Astrocyte (in vitro differentiated cells and primary cell): ENCODE measurements at regions not wholly inside any gene's neighbourhood (a gene's known extent, or its start where the extent isn't known, plus 50 kb on each side); places are given as distances from the start of the nearest gene placed in this dataset.
"Not testable (repeated sequence)": the region's sequence is repeated elsewhere in the genome, so short reads cannot be mapped to it uniquely, and the experiment has no call there.

ENCODE experiments used
- DNase-seq: peaks from one replicate; pipeline ENCODE4 v3.0.0-alpha.2; 2010; ENCODE audit warnings: low read depth
- FAIRE-seq: peaks from 2 replicates; lab custom pipeline; 2011; peaks lifted over from hg19 to GRCh38; lab: Jason Lieb, UNC
- H2AFZ ChIP-seq: 2 replicates; pipeline ENCODE4 v1.6.0; 2012; ENCODE audit warnings: low read depth, low read length, inconsistent platforms
- H3K27ac ChIP-seq: 2 replicates; pipeline ENCODE4 v1.5.1; 2011; ENCODE audit warnings: low read depth, low read length, inconsistent platforms
- H3K27me3 ChIP-seq: 2 replicates; pipeline ENCODE4 v1.6.0; 2011; ENCODE audit warnings: low read length, inconsistent platforms; ENCODE audit not compliant: insufficient read depth
- H3K36me3 ChIP-seq: 2 replicates; pipeline ENCODE4 v1.5.1; 2011; ENCODE audit warnings: low read length, inconsistent platforms; ENCODE audit not compliant: insufficient read depth
- H3K4me1 ChIP-seq: 2 replicates; pipeline ENCODE4 v1.5.1; 2011; ENCODE audit warnings: low read length, inconsistent platforms; ENCODE audit not compliant: insufficient read depth
- H3K4me2 ChIP-seq: 2 replicates; pipeline ENCODE4 v1.6.0; 2012; ENCODE audit warnings: low read length, inconsistent platforms
- H3K4me3 ChIP-seq: 2 replicates; pipeline ENCODE4 v1.5.1; 2011; ENCODE audit warnings: low read depth, mild to moderate bottlenecking, low read length, inconsistent platforms; ENCODE audit not compliant: insufficient read depth
- H3K79me2 ChIP-seq: 2 replicates; pipeline ENCODE4 v1.6.0; 2012; ENCODE audit warnings: mild to moderate bottlenecking, low read length, inconsistent platforms; ENCODE audit not compliant: insufficient read depth
- H3K9ac ChIP-seq: 2 replicates; pipeline ENCODE4 v1.6.0; 2012; ENCODE audit warnings: mild to moderate bottlenecking, low read length, inconsistent platforms
- H3K9me3 ChIP-seq: 2 replicates; pipeline ENCODE4 v1.5.1; 2012; ENCODE audit warnings: low read depth, mild to moderate bottlenecking, low read length, inconsistent platforms; ENCODE audit not compliant: insufficient read depth
- H4K20me1 ChIP-seq: 2 replicates; pipeline ENCODE4 v1.6.0; 2012; ENCODE audit warnings: low read length, inconsistent platforms; ENCODE audit not compliant: insufficient read depth
- H3K27ac Mint-ChIP-seq: one replicate; pipeline ENCODE4 v1.8.0; 2021; ENCODE audit warnings: mild to moderate bottlenecking, mixed read lengths; ENCODE audit not compliant: unreplicated experiment
- H3K27me3 Mint-ChIP-seq: one replicate; pipeline ENCODE4 v1.8.0; 2021; ENCODE audit warnings: low read depth, mixed read lengths; ENCODE audit not compliant: unreplicated experiment
- H3K36me3 Mint-ChIP-seq: one replicate; pipeline ENCODE4 v1.8.0; 2021; ENCODE audit warnings: low read depth, mixed read lengths; ENCODE audit not compliant: unreplicated experiment
- H3K4me1 Mint-ChIP-seq: one replicate; pipeline ENCODE4 v1.8.0; 2021; ENCODE audit warnings: low read depth, mixed read lengths; ENCODE audit not compliant: unreplicated experiment
- H3K4me3 Mint-ChIP-seq: one replicate; pipeline ENCODE4 v1.8.0; 2021; ENCODE audit warnings: mild to moderate bottlenecking, moderate library complexity, mixed read lengths; ENCODE audit not compliant: unreplicated experiment
- H3K9me3 Mint-ChIP-seq: one replicate; pipeline ENCODE4 v1.8.0; 2021; ENCODE audit warnings: mild to moderate bottlenecking, mixed read lengths; ENCODE audit not compliant: unreplicated experiment
- CTCF ChIP-seq: IDR thresholded peaks from 2 replicates; pipeline ENCODE4 v1.5.1; 2011; ENCODE audit warnings: low read depth, mild to moderate bottlenecking, inconsistent platforms, low read length, moderate library complexity; ENCODE audit not compliant: insufficient read depth
- EZH2 ChIP-seq: IDR thresholded peaks from 2 replicates; pipeline ENCODE4 v1.6.1; 2012; ENCODE audit warnings: mild to moderate bottlenecking, low read length, inconsistent platforms; ENCODE audit not compliant: insufficient read depth

- Mint-ChIP-seq H3K27me3 (peaks cover 18% of the 10 kb centered on the region), H3K36me3 (no peaks in the 10 kb centered on the region), H3K9me3 (peaks cover 5% of the 10 kb centered on the region), H3K27ac (no peak overlapping the region), H3K4me1 (peaks cover 17% of the 10 kb centered on the region), H3K4me3 (no peak overlapping the region)
- H3K36me3 ChIP-seq = no peaks in the 10 kb centered on the region
- no peaks in the 10 kb centered on the region for H3K4me1 ChIP-seq
- no peak overlapping the region for H3K27ac ChIP-seq
- H2AFZ ChIP-seq = no peak overlapping the region
- H3K9ac ChIP-seq = no peak overlapping the region
- TF ChIP-seq EZH2 = no peak
- TF ChIP-seq CTCF = no peak
- no peaks in the 10 kb centered on the region for H4K20me1 ChIP-seq
- DNase-seq (no peak), FAIRE-seq (no peak)
- no peak overlapping the region for H3K4me3 ChIP-seq
- peaks cover 2% of the 10 kb centered on the region for H3K27me3 ChIP-seq
- no peak overlapping the region for H3K4me2 ChIP-seq
- H3K79me2 ChIP-seq = no peaks in the 10 kb centered on the region
- no peaks in the 10 kb centered on the region for H3K9me3 ChIP-seq
These were observed 85.4 kb upstream of the TBCA start for GRCh38 chr5:77861576-77861975.

GRCh38 chr5:77859306-77859705, 83.2 kb upstream of the TBCA start:
- no peaks in the 10 kb centered on the region for H3K36me3 ChIP-seq
- no peak overlapping the region for H3K27ac ChIP-seq
- FAIRE-seq = peak; percentile 17

GRCh38 chr5:77858678-77859077, 82.5 kb upstream of the TBCA start:
- FAIRE-seq, H3K4me1 ChIP-seq, H3K4me2 ChIP-seq, H3K9me3 Mint-ChIP-seq, H3K9me3 ChIP-seq, H2AFZ ChIP-seq, H3K9ac ChIP-seq, DNase-seq, H3K4me3 Mint-ChIP-seq, H3K4me3 ChIP-seq, H4K20me1 ChIP-seq, H3K36me3 Mint-ChIP-seq, H3K27ac ChIP-seq, H3K27me3 ChIP-seq, H3K79me2 ChIP-seq, H3K36me3 ChIP-seq: not testable (repeated sequence)
- Mint-ChIP-seq H3K27me3 (peaks cover 13% of the 10 kb centered on the region), H3K27ac (peak overlapping the region; percentile 73), H3K4me1 (peaks cover 22% of the 10 kb centered on the region)

More at GRCh38 chr5:77859306-77859705, 83.2 kb upstream of the TBCA start:
- Histone ChIP-seq H4K20me1 (no peaks in the 10 kb centered on the region), H3K79me2 (no peaks in the 10 kb centered on the region), H3K9me3 (no peaks in the 10 kb centered on the region), H2AFZ (no peak overlapping the region), H3K27me3 (peaks cover under 1% of the 10 kb centered on the region), H3K4me2 (peak overlapping the region; percentile 32), H3K4me1 (no peaks in the 10 kb centered on the region), H3K9ac (no peak overlapping the region), H3K4me3 (no peak overlapping the region)
- H3K9me3 Mint-ChIP-seq = peaks cover 1% of the 10 kb centered on the region
- peak overlapping the region; percentile 48 for H3K4me3 Mint-ChIP-seq
- peaks cover 15% of the 10 kb centered on the region for H3K27me3 Mint-ChIP-seq
- DNase-seq = no peak
- H3K4me1 Mint-ChIP-seq = peaks cover 21% of the 10 kb centered on the region
- peak overlapping the region; percentile 73 for H3K27ac Mint-ChIP-seq
- no peaks in the 10 kb centered on the region for H3K36me3 Mint-ChIP-seq
- no peak for TF ChIP-seq EZH2
- TF ChIP-seq CTCF = no peak
